SIG-M5 treated with dmso at 0.1 percent for 504 hours (cell line): ENCODE measurements at regions not wholly inside any gene's neighbourhood (a gene's known extent, or its start where the extent isn't known, plus 50 kb on each side); places are given as distances from the start of the nearest gene placed in this dataset.

Source experiments
- DNase-seq: peaks from one replicate; lab custom pipeline; 2025; ENCODE audit not compliant: unreplicated experiment; lab: John Stamatoyannopoulos, UW

GRCh38 chr20:52785679-52786078, 186.5 kb upstream of the TSHZ2 start:
- no peak for DNase-seq

DNA sequence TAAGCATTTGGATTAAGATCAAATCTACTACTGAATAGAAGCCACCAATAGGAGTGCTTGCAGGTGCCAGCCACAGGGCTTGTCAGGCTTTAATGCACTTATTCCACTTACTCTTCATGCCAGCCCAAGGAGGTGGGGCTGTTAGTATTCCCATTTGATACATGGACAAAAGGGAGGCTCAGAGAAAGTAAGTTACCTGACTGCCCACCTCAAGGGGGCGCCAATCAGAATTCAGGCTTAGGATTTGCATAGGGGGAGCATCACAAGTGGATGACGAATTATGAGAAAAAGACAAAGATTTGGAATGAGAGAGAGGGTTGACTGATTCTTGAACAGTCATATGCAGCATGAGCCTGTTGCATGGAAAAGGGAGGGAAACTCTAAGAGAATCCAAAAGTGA, 188.4 kb upstream of the TSHZ2 start:
- no peak for DNase-seq

GRCh38 chr20:52780462-52780861, 191.7 kb upstream of the TSHZ2 start:
- DNase-seq, result no peak

DNA sequence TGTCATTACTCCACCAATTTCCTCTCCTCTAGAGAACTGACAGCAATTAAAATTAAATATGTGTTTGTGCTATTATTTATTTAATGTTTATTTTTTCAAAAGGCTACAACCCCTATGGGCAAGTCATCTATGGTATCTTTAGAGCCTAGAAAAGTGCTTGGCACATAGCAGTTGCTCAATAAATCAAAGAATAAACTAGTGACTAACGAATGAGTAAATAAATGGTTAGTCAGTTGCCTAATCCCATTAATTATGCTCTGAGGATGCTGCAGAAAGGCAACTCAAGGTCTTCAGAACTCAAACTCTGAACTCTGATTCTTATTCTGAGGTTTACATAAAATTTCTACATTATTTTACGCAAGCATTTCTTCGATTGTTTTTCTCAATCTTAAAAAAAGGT, 193.0 kb upstream of the TSHZ2 start:
- DNase-seq, result no peak

DNA sequence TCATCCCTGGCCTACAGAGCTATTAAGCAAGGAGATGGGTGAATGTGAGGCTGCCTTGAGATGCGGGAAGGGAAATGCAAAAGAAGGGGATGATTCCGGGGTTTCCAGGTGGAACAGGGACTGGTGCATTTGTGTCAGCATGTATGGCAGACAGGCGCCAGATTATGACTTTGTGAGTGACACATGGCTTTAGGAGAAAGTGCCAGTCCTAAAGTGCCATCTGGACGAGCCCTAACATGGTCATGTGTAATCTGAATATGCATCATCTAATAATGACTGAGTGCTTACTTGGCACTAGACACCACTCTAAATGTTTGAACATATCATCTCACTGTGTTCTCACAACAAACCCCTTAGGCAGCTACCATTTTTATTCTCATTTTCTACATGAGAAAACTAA, 195.0 kb upstream of the TSHZ2 start:
- DNase-seq, result no peak

- DNase-seq, result no peak
These were observed 196.4 kb upstream of the TSHZ2 start for GRCh38 chr20:52775786-52776185.

DNA sequence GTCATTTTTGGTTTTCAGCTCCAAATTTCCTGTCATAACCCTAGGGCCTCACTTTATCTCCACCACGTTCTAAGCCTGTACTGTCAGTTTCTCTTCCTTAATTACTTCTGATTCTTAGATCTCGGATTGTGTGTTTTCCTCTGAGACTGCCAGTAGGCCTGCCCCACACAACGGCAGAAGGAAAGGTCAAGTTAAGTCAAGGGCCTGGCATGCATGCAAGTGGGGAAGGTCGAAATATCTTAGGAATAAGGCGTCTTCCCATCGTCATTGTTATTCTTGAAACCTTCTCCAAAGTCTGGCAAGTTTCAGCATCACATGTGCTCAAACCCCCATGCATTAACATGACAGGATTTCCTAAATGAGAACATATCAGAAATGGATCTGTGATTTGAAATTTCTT, 203.5 kb upstream of the TSHZ2 start:
- DNase-seq, result no peak

DNA sequence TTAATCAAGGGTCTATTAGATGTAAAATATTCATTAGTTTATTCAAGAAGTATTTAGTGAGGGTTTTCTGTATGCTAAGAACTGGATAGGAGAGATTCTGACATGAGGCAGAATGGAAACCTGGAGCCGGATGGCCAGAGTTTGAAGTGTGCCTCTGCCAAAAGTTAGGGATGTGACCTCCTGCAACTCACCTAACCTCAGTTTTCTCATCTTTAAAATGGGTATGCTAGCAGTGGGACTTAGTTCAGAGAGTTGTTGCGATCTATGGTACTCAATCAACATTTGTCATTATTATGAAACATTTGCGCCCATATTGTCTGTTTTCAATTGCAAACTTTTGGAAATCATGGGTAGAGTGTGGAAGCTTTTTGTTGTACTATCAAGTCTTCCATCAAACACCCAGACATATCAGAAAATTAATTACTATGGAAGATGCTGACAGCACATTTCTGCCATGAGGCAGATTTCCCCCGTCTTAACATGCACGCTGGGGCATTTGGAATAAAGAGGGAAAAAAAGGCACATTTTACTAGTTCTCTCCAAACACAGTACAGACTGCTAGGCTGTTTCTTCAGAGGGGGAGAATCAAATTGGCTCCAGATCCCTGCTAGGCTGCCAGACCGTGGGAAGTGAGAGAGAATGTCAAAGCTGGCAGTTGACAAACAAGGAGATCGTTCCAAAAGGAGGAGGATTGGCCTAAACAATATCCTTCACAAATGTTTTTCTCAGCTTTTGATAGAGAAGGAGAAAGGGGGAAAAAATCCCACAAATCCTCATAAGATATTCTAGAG, 205.3 kb upstream of the TSHZ2 start:
- DNase-seq, result no peak

DNA sequence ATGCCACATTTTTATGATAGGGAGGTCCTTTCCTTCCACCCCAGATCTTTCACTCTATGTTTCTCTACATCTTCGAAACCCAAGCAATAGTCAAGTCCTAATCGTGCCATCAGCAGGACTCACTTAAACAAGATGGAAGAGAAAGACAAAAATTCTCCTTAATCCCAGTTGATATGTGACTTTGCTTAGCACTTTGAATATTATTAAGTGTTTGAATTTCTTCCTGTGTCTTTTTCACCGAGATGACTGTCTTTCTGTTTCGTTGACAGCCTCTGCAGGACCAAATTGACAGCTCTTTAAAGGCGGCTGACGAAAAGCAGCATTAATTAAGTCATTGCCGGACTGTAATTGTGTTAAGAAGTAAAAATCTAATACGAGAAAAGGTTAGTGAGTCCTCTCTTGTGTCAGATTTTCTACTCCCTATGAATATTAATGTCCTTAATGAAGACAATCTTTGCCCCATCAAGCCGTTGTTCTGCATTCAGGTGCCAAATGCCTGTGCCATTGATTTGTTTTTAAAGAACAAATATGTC, 208.8 kb upstream of the TSHZ2 start:
- no peak for DNase-seq

GRCh38 chr20:52761867-52762266, 210.3 kb upstream of the TSHZ2 start:
- DNase-seq, result no peak

DNA sequence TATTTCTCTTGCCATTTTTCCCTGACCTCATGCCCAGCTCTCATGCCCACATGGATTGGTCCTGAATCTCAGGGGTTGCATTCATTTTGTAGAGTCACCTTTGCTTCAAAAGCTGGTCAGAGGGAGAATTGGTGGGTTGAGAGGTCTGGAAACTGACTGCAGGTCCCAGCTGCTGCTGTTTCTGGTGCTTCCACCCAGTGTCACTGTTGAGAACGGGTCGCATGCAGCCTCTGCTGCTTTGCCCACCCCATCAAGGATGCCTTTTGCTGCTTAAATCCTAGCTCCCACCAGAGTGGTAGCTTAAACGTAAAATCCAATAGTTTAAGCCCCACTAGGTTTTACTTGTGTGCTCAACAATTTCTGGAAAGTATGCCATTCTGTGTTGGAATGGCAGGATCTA, 211.4 kb upstream of the TSHZ2 start:
- no peak for DNase-seq

DNA sequence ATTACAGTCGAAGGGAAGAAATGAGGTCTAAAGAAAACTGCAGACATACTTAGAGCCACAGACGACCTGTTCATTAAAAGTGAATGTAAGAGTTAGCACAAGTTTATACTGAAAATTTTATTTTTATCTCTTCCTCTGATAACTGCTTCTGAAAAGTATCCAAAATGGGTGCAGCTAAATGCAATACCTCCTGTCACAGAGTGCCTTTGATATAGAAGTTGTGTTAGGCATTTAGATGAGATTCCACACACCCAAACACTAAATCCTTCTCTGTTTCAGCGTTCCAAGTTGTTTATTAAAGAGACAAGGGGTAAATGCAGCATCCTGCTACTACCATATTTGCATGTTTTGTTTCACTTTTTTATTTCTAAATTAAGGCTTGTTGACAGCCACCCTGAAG, 214.7 kb upstream of the TSHZ2 start:
- no peak for DNase-seq

- DNase-seq, result no peak
These were observed 216.4 kb upstream of the TSHZ2 start for GRCh38 chr20:52755744-52756143.

DNA sequence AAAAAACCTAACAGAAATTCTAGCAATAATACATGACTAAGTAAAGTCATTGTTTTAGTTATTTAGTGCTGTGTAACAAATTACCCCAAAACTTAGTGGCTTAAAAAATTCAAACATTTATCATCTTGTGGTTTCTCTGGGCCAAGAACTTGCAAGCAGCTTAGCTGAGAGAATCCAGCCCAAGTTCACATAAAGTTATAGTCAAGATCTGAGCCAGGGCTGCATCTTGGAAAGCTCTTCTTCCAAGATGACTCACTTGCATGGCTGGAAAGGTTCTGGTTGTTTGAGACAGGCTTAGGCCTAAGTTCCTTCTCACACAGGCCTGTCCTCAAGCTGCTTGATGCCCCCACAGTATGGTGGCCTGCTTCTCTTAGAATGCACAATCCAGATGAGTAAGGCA, 217.8 kb upstream of the TSHZ2 start:
- no peak for DNase-seq

GRCh38 chr20:52752023-52752422, 220.1 kb upstream of the TSHZ2 start:
- no peak for DNase-seq

DNA sequence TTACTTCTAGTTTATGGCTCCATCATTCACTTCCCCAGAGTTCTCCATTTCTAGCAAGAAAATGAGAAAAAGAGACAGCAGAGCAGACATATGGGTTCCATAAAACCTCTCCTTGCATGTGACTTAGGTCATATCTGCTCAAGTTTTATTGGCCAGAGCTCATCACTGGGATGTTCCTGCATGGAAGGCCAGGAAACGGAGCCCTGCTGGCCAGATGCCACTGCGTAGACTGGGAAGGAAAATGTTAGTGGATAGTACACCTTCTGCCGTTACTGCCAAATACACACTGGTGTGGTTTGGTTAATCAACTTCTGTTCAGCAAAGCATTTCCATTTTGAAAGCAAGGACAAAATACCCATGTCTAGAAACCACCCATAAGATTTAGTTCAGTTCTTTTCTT, 220.6 kb upstream of the TSHZ2 start:
- DNase-seq, result no peak

DNA sequence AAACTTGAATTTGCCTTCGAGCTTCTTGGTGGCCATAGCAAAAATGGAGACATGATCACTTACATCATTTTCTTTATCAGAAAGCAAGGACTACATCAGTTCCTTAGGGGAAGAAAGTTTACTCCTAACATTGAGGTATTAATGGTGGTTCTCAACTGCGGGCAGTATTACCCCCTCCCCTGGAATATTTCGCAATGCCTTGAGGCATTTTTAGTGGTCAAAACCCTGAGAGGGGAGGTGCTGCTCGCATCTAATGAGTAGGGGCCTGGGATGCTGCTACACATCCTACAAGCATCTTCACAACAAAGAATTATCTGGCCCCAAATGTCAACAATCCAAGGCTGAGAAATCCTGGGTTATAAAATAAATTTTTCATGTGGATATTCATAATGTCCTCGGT, 222.2 kb upstream of the TSHZ2 start:
- DNase-seq, result no peak

- DNase-seq, result no peak
These were observed 223.2 kb upstream of the TSHZ2 start for GRCh38 chr20:52748990-52749389.

- no peak for DNase-seq
These were observed 223.7 kb upstream of the TSHZ2 start for GRCh38 chr20:52748285-52748932.

- DNase-seq, result peak; percentile 14
These were observed 224.3 kb upstream of the TSHZ2 start for GRCh38 chr20:52747845-52748284.

- DNase-seq, result no peak
These were observed 225.4 kb upstream of the TSHZ2 start for GRCh38 chr20:52746770-52747169.

DNA sequence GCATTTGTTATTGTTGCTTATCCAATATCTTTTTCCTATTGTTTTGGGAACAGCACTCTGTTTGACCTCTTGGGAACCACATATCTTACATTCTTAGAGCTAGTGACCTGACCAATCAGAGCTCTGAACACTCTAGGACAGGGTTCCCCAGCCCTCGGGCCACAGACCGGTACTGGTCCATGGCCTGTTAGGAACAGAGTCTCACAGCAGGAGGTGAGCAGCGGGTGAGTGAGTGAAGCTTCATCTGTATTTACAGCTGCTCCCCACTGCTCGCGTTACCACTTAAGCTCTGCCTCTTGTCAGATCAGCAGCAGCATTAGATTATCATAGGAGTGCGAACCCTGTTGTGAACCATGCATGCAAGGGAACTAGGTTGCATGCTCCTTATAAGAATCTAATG, 226.0 kb upstream of the TSHZ2 start:
- no peak for DNase-seq

GRCh38 chr20:52744441-52744840, 227.7 kb upstream of the TSHZ2 start:
- no peak for DNase-seq
